ENCODE measurements at regions not wholly inside any gene's neighbourhood (a gene's known extent, or its start where the extent isn't known, plus 50 kb on each side); places are given as distances from the start of the nearest gene placed in this dataset.

- TF ChIP-seq, protein P1, sequence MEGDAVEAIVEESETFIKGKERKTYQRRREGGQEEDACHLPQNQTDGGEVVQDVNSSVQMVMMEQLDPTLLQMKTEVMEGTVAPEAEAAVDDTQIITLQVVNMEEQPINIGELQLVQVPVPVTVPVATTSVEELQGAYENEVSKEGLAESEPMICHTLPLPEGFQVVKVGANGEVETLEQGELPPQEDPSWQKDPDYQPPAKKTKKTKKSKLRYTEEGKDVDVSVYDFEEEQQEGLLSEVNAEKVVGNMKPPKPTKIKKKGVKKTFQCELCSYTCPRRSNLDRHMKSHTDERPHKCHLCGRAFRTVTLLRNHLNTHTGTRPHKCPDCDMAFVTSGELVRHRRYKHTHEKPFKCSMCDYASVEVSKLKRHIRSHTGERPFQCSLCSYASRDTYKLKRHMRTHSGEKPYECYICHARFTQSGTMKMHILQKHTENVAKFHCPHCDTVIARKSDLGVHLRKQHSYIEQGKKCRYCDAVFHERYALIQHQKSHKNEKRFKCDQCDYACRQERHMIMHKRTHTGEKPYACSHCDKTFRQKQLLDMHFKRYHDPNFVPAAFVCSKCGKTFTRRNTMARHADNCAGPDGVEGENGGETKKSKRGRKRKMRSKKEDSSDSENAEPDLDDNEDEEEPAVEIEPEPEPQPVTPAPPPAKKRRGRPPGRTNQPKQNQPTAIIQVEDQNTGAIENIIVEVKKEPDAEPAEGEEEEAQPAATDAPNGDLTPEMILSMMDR (IDR thresholded peaks at IDR 0.05) = no peak
- TF ChIP-seq POLR2A (IDR thresholded peaks at IDR 0.05) (no peak), EP300 (IDR thresholded peaks at IDR 0.05) (no peak)
These were observed 972.7 kb downstream of the BRD1 start for GRCh38 chr22:48855013-48855412.

Data from tibial nerve (tissue), 4 donors.